GM12875 (cell line): ENCODE measurements at regions not wholly inside any gene's neighbourhood (a gene's known extent, or its start where the extent isn't known, plus 50 kb on each side); places are given as distances from the start of the nearest gene placed in this dataset.

Source experiments
- H3K4me3 ChIP-seq: one replicate; pipeline ENCODE4 v1.5.1; 2011; ENCODE audit warnings: low read depth, low read length, control low read depth
- CTCF ChIP-seq: IDR thresholded peaks from 2 replicates; pipeline ENCODE4 v1.5.1; 2011; ENCODE audit warnings: low read depth, mild to moderate bottlenecking, control low read depth, inconsistent platforms, low read length, moderate library complexity, borderline replicate concordance; ENCODE audit not compliant: insufficient read depth

DNA sequence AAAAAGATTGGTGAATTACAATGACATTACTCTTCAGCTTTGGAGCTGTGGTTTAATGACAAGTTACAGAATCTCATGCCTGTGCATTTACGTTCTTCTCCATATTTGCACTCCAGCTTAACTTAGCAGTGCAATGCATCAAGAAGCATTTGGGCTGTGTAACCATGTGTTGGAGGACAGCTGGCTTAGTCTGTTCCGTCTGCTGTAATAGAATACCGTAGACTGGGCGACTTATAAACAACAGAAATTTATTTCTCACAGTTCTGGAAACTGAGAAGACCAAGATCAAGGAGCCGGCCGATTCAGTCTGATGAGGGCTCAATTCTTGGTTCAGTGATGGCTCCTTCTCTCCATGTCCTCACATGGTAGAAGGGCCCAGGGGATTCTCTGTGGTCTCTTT lies 943.5 kb downstream of the BCL11B start:
- no peak overlapping the region for H3K4me3 ChIP-seq
- TF ChIP-seq CTCF, result no peak

DNA sequence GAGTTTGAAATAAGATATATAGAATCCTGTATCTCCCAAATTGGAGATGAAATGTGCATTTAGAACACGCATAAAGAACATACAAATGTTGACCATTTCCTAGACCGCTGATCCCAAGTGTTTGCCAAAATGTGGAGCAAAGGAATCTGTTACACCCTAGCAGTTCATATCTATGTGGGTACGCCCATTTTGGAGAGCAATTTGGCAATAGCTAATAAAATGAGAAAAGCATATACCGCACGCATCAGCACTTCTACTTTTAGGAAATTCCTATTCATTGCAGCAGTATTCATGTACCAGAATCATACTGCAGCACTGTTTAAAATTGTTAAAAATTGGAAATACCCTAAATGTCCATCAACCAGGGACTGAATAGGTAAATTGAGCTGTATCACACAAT lies 937.8 kb downstream of the BCL11B start:
- TF ChIP-seq CTCF, result no peak
- H3K4me3 ChIP-seq, result no peak overlapping the region

- H3K4me3 ChIP-seq, result no peak overlapping the region
- no peak for TF ChIP-seq CTCF
Observed at GRCh38 chr14:98341211-98341610, 930.8 kb downstream of the BCL11B start.

GRCh38 chr14:98345161-98345560 lies 926.8 kb downstream of the BCL11B start:
- H3K4me3 ChIP-seq, result no peak overlapping the region
- no peak for TF ChIP-seq CTCF

GRCh38 chr14:98347686-98348085 lies 924.3 kb downstream of the BCL11B start:
- no peak for TF ChIP-seq CTCF
- no peak overlapping the region for H3K4me3 ChIP-seq

DNA sequence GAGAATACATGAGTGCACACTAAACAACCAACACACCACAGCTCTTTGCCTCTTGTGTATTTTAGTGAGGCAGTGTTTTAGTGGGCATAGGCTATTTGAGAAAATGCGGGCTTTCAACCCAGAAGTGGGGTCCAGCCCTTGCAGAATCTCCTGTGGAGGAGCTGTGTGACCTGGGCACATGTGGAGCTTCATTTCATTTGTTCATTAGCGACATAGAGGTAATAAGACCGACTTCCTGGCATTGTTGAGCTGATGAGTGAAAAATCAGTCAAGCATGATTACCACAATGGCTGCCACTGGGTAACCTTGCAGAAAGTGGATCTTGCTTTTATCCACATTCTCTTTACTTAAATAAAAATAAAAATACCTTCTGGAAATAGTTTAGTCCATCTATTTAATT lies 923.5 kb downstream of the BCL11B start:
- H3K4me3 ChIP-seq, result no peak overlapping the region
- no peak for TF ChIP-seq CTCF

DNA sequence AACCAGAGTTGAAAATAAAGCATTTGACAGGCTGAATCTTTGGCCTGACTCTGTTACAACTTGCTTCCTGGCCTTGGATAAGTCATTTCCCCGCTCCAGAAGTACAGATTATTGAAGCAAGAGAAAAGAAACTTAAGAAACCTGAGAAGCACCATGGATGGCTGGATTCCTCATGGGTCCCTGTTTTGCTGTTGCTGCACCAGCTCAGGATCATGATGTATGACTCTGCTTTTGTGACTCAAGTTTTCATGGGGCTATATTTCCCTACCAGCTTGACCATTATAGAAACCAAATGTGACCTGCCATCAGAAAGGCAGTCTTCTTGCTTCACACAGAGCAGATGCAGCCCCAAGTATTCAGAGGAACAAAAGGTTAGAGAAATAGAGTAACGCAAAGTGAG lies 921.8 kb downstream of the BCL11B start:
- no peak for TF ChIP-seq CTCF
- no peak overlapping the region for H3K4me3 ChIP-seq

GRCh38 chr14:98364961-98365360 lies 907.0 kb downstream of the BCL11B start:
- no peak for TF ChIP-seq CTCF
- no peak overlapping the region for H3K4me3 ChIP-seq
